ENCODE measurements at regions not wholly inside any gene's neighbourhood (a gene's known extent, or its start where the extent isn't known, plus 50 kb on each side); places are given as distances from the start of the nearest gene placed in this dataset.

- no peak overlapping the region for H3K27ac ChIP-seq
- no peaks in the 10 kb centered on the region for H3K9me3 ChIP-seq
- H3K36me3 ChIP-seq = no peaks in the 10 kb centered on the region
- H3K4me3 ChIP-seq = no peak overlapping the region
- H3K4me1 ChIP-seq = no peaks in the 10 kb centered on the region
- DNase-seq (ENCODE audit: low spot score) = no peak
- no peaks in the 10 kb centered on the region for H3K27me3 ChIP-seq
- no peak for TF ChIP-seq CTCF (IDR thresholded peaks at IDR 0.05)
These were observed 160.7 kb upstream of the PDE10A start for GRCh38 chr6:165823609-165824326.

GRCh38 chr6:165822501-165822900, 159.5 kb upstream of the PDE10A start:
- H3K27ac ChIP-seq = no peak overlapping the region
- no peak for DNase-seq (ENCODE audit: low spot score)
- H3K4me3 ChIP-seq = no peak overlapping the region
- no peaks in the 10 kb centered on the region for H3K36me3 ChIP-seq
- H3K9me3 ChIP-seq = no peaks in the 10 kb centered on the region
- no peaks in the 10 kb centered on the region for H3K4me1 ChIP-seq
- no peak for TF ChIP-seq CTCF (IDR thresholded peaks at IDR 0.05)
- no peaks in the 10 kb centered on the region for H3K27me3 ChIP-seq

- H3K36me3 ChIP-seq = no peaks in the 10 kb centered on the region
- H3K4me1 ChIP-seq = no peaks in the 10 kb centered on the region
- no peak overlapping the region for H3K27ac ChIP-seq
- no peak for DNase-seq (ENCODE audit: low spot score)
- H3K27me3 ChIP-seq = no peaks in the 10 kb centered on the region
- H3K9me3 ChIP-seq = no peaks in the 10 kb centered on the region
- H3K4me3 ChIP-seq = no peak overlapping the region
- TF ChIP-seq CTCF (IDR thresholded peaks at IDR 0.05) = no peak
These were observed 158.7 kb upstream of the PDE10A start for GRCh38 chr6:165821754-165822153.

- Histone ChIP-seq H3K4me1 (no peaks in the 10 kb centered on the region), H3K9me3 (no peaks in the 10 kb centered on the region), H3K27me3 (no peaks in the 10 kb centered on the region), H3K4me3 (no peak overlapping the region), H3K27ac (no peak overlapping the region), H3K36me3 (no peaks in the 10 kb centered on the region)
- DNase-seq (ENCODE audit: low spot score) = no peak
- no peak for TF ChIP-seq CTCF (IDR thresholded peaks at IDR 0.05)
These were observed 157.9 kb upstream of the PDE10A start for GRCh38 chr6:165820934-165821333.

GRCh38 chr6:165820407-165820806, 157.4 kb upstream of the PDE10A start:
- no peak for TF ChIP-seq CTCF (IDR thresholded peaks at IDR 0.05)
- Histone ChIP-seq H3K4me3 (no peak overlapping the region), H3K9me3 (no peaks in the 10 kb centered on the region), H3K36me3 (no peaks in the 10 kb centered on the region), H3K27me3 (no peaks in the 10 kb centered on the region), H3K27ac (no peak overlapping the region), H3K4me1 (no peaks in the 10 kb centered on the region)
- no peak for DNase-seq (ENCODE audit: low spot score)

- H3K4me3 ChIP-seq = no peak overlapping the region
- no peaks in the 10 kb centered on the region for H3K36me3 ChIP-seq
- no peaks in the 10 kb centered on the region for H3K9me3 ChIP-seq
- no peak for DNase-seq (ENCODE audit: low spot score)
- no peak overlapping the region for H3K27ac ChIP-seq
- no peaks in the 10 kb centered on the region for H3K27me3 ChIP-seq
- H3K4me1 ChIP-seq = no peaks in the 10 kb centered on the region
- TF ChIP-seq CTCF (IDR thresholded peaks at IDR 0.05) = no peak
These were observed 156.4 kb upstream of the PDE10A start for GRCh38 chr6:165819394-165819793.
